Nephron (organoid): ENCODE measurements at regions not wholly inside any gene's neighbourhood (a gene's known extent, or its start where the extent isn't known, plus 50 kb on each side); places are given as distances from the start of the nearest gene placed in this dataset.

Experiments used
- H3K27ac Mint-ChIP-seq, 3 experiments: 2 replicates each; pipeline ENCODE4 v1.8.0; 2020; ENCODE audit warnings: mixed read lengths in 3 of 3, mild to moderate bottlenecking in 2 of 3, moderate library complexity in 1 of 3
- H3K27me3 Mint-ChIP-seq: 2 replicates; pipeline ENCODE4 v1.8.0; 2021; ENCODE audit warnings: low read depth, mild to moderate bottlenecking, moderate library complexity, mixed read lengths
- H3K36me3 Mint-ChIP-seq: 2 replicates; pipeline ENCODE4 v1.8.0; 2020; ENCODE audit warnings: low read depth, mixed read lengths
- H3K4me1 Mint-ChIP-seq: 2 replicates; pipeline ENCODE4 v1.8.0; 2020; ENCODE audit warnings: mixed read lengths
- H3K4me3 Mint-ChIP-seq, 3 experiments: 2 replicates each; pipeline ENCODE4 v1.8.0; 2020; ENCODE audit warnings: mild to moderate bottlenecking in 3 of 3, mixed read lengths in 3 of 3, moderate library complexity in 2 of 3
- H3K9me3 Mint-ChIP-seq: 2 replicates; pipeline ENCODE4 v1.8.0; 2020; ENCODE audit warnings: mixed read lengths
- TF ChIP-seq, protein P1 (sequence below), 3 experiments: fragments of 200-600 bp; sonication (generic); IDR thresholded peaks; one replicate each; pipeline ENCODE4 v1.5.0; 2021; ENCODE audit warnings: antibody characterized with exemption in 3 of 3; ENCODE audit not compliant: unreplicated experiment in 3 of 3

DNA sequence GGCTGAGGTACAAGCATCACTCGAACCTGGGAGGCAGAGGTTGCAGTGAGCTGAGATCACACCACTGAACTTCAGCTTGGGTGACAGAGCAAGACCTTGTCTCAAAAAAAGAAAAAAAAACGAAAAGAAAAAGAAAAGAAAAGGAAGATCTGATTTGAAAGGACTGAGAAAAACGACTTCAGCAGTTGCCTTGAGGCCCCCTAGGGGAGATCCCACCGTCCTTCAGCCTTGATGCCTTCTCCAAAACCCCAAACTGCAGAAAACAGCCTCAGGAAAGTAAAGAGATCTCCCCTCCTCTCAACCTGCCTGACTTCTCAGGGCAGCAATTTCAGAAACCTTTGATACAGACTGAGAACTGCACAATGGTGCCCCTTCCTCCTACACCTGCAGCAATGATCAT, 50.9 kb upstream of the BCAR3 start:
- Mint-ChIP-seq H3K27me3 (peaks cover 23% of the 10 kb centered on the region), H3K4me1 (peaks cover 17% of the 10 kb centered on the region), H3K4me3 (no peak overlapping the region), H3K27ac (peak overlapping the region in 1 of 3 experiments; percentile 25), H3K36me3 (no peaks in the 10 kb centered on the region), H3K9me3 (peaks cover 2% of the 10 kb centered on the region)
- TF ChIP-seq, protein P1, sequence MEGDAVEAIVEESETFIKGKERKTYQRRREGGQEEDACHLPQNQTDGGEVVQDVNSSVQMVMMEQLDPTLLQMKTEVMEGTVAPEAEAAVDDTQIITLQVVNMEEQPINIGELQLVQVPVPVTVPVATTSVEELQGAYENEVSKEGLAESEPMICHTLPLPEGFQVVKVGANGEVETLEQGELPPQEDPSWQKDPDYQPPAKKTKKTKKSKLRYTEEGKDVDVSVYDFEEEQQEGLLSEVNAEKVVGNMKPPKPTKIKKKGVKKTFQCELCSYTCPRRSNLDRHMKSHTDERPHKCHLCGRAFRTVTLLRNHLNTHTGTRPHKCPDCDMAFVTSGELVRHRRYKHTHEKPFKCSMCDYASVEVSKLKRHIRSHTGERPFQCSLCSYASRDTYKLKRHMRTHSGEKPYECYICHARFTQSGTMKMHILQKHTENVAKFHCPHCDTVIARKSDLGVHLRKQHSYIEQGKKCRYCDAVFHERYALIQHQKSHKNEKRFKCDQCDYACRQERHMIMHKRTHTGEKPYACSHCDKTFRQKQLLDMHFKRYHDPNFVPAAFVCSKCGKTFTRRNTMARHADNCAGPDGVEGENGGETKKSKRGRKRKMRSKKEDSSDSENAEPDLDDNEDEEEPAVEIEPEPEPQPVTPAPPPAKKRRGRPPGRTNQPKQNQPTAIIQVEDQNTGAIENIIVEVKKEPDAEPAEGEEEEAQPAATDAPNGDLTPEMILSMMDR (IDR thresholded peaks at IDR 0.05; ENCODE audit: unreplicated experiment in 3 of 3) = peak in 2 of 3 experiments; percentile 36 to 44
